ENCODE measurements at regions not wholly inside any gene's neighbourhood (a gene's known extent, or its start where the extent isn't known, plus 50 kb on each side); places are given as distances from the start of the nearest gene placed in this dataset.
"Not testable (repeated sequence)": the region's sequence is repeated elsewhere in the genome, so short reads cannot be mapped to it uniquely, and the experiment has no call there.

GRCh38 chr3:191993952-191994351 lies 533.0 kb downstream of the PYDC2 start:
- not testable (repeated sequence) for TF ChIP-seq CTCF, EP300 (IDR thresholded peaks at IDR 0.05)

Data from ovary (tissue), 3 donors.